Stimulated activated CD4-positive, alpha-beta T cell treated with anti-CD3 and anti-CD28 coated beads, Interleukin-2, amount 100 ng/mL, for 24 hours (primary cell): ENCODE measurements at regions not wholly inside any gene's neighbourhood (a gene's known extent, or its start where the extent isn't known, plus 50 kb on each side); places are given as distances from the start of the nearest gene placed in this dataset.
"Not testable (repeated sequence)": the region's sequence is repeated elsewhere in the genome, so short reads cannot be mapped to it uniquely, and the experiment has no call there.

ENCODE experiments used
- DNase-seq, 2 donors: peaks; one replicate each; pipeline ENCODE4 v3.0.0-alpha.2; 2020

GRCh38 chr2:159880729-159881128 is 82.7 kb upstream of the CD302 start:
- DNase-seq = no peak

DNA sequence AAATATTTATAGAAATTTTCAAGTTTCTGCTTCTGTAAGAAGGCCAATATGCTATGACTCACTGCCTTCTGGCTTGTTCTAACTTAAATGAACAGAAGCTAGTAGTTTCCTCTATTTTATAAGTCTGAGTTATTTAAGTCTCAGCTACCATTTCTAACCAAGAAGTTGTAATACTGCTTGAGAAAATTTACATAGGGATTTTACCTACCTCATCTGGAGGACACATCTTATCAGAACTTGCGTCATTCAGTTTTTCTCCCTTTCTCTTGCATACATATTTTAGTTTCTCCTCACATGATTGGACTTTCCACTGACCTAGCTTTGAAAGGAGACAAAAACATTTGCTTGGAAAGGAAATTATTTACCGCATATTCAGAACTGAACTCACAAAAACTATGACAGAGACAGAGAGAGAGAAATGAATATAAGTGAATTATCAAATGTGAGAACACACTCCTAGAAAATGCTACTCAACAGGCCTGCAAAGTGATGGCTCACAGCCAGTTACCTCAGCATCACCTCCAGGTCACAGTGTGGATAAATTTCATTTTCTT is 81.1 kb upstream of the CD302 start:
- peak; percentile 31 to 41 for DNase-seq

DNA sequence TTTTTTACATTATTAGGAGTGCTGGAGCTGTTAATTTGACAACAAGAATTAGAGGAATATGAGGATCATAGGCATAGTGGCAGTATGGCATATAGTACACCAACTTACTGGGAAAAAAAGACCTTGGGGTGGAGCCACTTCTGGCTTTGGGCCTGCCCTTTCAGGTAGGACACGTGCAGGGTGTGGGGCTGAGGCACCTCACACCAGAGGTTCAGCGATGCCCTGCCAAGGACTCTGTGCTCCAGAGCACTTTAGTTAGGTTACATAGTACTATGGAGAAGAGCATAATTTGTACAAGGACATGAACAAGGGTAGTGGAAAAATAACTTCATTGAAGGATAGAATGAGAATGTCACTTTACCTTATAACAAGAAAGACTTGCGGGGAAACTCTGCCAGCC is 77.1 kb upstream of the CD302 start:
- no peak for DNase-seq

DNA sequence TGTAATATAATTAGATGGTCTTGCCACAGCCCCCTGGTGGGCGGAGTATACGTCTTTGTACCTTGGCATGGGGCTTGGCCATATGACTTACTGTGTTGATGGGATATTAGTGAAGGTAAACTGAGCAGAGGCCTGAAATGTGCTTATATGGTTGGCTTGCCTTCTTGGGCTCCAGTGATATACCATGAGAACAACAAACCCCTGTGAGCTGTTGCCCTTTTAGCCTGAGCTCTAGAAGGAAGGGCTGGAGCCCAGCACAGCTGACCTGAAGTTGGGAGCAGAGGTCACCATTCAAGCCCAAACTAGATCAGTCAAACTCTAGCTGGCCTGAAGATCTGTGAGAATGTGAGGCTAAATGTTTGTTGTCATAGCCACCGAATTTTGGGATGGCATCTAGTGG is 75.2 kb upstream of the CD302 start:
- no peak for DNase-seq

DNA sequence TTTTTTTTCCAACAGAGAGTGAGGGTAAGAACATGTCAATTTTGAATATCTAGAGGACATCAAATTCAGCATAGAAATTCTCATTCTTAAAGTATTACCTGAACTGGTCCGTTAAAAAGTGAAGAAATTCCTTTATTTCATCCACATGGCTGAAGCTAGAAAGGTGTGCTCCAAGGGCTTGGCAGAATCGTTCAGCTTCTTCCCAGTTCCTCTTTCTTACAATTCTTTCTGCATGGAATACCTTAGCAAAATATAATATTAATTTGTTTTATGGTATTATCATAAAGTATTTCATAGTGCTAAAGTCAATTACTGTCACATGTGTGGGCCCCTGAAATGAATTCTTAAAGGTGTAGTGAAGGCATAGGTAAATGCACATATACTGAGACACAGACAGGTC is 74.3 kb upstream of the CD302 start:
- no peak for DNase-seq

- DNase-seq = not testable (repeated sequence)
Observed at GRCh38 chr2:159868598-159869159, 70.7 kb upstream of the CD302 start.

GRCh38 chr2:159867567-159868361 is 69.8 kb upstream of the CD302 start:
- DNase-seq = no peak

DNA sequence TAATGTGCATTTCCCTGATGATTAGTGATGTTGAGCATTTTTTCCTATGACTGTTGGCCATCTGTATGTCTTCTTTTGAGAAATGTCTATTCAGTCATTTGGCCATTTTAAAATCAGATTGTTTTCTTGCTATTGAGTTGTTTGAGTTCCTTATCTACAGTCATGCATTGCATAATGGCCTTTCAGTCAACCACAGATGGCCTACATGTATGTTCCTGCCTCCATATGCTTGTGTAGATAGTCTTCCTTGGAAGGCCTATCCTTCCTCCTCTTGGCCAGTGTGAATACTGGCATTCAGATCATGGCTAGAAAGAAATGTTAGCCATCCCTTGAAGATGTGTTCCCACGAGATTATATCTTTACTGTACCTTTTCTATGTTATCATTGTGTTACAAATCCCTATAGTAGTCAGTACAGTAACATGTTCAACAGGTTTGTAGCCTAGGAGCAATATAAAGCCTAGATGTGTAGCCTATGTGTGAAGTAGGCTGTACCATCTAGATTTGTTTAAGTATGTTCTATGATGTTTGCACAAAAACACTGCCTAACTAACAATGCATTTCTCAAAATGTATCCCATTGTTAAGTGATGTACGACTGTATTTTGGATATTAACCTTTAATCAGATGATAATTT is 65.6 kb upstream of the CD302 start:
- no peak for DNase-seq

DNA sequence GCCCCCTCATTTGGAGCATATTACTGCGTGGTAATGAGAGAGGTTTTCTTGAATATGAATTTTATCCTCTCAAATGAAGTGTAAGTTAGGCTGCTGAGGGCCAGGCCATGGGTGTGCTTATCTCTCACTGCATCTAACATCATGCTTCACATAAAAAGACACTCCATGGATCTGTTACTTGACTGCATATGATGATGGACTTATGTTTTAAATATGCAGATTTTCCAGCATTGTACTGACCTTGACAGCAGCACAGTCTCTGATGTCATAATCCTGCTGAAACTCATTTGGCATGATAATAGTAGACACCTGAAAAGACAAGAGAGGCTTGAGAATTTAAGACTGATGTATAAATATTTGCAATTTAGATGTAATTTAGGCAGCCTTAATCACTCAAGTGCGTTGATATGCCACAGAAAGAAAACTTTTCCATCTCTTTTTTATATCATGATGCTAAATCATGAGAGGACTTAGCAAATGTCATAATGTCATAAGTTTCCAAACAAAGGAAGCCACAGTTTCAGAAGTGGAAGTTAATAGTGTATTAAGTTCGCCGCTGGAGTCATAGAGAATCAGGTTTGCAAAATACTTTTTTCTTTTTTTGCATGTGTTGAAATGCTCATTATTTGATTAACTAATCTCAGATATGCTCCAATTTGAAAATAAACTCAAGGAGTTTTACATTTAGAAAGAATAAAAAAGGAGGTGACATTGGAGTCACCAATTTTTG is 62.7 kb upstream of the CD302 start:
- DNase-seq = no peak

DNA sequence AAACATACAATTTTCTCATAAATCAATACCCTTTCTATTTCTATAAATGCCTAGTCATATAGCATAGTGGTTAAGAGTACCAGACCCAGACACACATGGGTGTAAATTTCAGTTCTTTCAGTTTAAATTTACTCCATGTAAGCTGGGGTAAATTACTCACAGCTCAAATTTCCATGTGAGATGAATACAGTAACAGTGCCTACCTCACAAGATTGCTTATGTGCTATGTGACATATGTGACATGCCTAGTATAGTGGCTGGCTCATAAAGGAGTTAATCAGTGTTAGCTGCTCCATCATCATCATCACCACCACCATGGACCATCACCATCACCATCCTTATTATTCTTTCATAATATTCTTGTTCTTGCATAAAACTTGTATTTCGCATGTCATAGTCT is 61.6 kb upstream of the CD302 start:
- no peak for DNase-seq

GRCh38 chr2:159856760-159857159 is 58.8 kb upstream of the CD302 start:
- DNase-seq = no peak

GRCh38 chr2:159855557-159856061 is 57.6 kb upstream of the CD302 start:
- no peak for DNase-seq

DNA sequence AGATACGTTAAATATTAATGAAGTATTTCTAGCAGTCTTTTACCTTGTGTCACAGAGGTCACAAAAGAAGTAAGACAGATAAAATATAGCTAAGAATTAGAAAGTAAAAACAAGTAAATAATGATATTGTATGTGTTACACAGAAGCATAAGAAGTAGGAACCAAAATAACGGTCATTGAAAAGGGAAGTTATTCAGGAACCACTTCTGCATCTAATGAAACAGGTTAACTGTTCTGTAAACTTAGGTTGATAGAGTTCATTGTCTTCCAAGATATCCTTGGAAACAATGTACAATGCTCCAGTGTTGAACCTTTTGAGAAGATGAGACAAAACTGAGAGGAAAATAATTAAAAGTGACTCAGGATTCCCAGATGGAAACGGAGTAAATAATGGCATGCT is 57.1 kb upstream of the CD302 start:
- no peak for DNase-seq

DNA sequence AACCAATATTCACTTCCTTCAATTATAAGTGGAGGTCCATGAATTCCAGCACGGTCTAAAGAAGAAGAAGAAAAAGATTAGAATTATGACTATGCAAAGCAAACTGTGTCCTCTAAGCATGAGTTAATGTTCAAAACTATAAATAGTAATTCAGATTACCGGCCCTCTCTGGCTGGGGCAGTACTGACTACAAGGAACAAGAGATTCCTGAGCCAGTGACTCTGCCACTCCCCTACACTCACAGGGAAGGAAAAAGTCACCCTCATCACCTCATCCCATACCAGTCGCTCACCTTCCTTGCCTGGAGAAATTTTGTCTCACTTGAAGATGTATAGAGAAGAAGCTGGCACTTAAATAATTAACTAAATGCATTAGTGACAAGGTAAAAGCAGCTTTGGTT is 56.5 kb upstream of the CD302 start:
- DNase-seq = no peak

GRCh38 chr2:159853101-159853500 is 55.1 kb upstream of the CD302 start:
- no peak for DNase-seq

DNA sequence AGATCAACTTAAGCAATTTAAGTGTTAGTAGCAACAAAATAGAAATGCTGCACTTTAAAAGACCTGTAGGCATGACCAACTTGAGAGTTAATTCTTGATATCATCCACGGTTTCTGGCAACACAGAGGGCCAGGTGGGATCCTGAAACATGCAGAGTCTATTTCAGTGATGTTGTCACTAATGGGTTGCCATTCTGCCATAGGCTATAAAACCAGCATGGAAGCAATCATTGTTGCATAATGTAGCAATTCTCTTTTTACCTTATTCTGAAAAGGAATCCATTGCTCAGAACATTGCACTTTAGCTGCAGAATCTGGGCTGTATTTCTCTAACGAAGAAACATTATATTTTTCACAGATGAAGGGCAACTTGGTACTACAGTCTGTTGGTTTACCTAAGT is 53.9 kb upstream of the CD302 start:
- DNase-seq = no peak

GRCh38 chr2:159850789-159851188 is 52.8 kb upstream of the CD302 start:
- DNase-seq = no peak

- no peak for DNase-seq
Observed at GRCh38 chr2:159849160-159849813, 51.3 kb upstream of the CD302 start.
